Kidney epithelial cell (primary cell): ENCODE measurements at regions not wholly inside any gene's neighbourhood (a gene's known extent, or its start where the extent isn't known, plus 50 kb on each side); places are given as distances from the start of the nearest gene placed in this dataset.

ENCODE experiments used
- DNase-seq: peaks from one replicate; pipeline ENCODE4 v3.0.0-alpha.2; 2010; ENCODE audit warnings: low read depth
- H3K27me3 ChIP-seq: 2 replicates; pipeline ENCODE4 v1.6.0; 2011; ENCODE audit warnings: low read length; ENCODE audit not compliant: control insufficient read depth, insufficient read depth
- H3K36me3 ChIP-seq: 2 replicates; pipeline ENCODE4 v1.5.1; 2011; ENCODE audit warnings: low read length; ENCODE audit not compliant: control insufficient read depth, insufficient read depth
- H3K4me3 ChIP-seq: 2 replicates; pipeline ENCODE4 v1.5.1; 2011; ENCODE audit warnings: low read depth, mild to moderate bottlenecking, control low read depth, low read length
- CTCF ChIP-seq: IDR thresholded peaks from 2 replicates; pipeline ENCODE4 v1.5.1; 2011; ENCODE audit warnings: mild to moderate bottlenecking, moderate library complexity, low read length, control low read depth, inconsistent platforms; ENCODE audit not compliant: insufficient read depth, poor library complexity, severe bottlenecking

DNA sequence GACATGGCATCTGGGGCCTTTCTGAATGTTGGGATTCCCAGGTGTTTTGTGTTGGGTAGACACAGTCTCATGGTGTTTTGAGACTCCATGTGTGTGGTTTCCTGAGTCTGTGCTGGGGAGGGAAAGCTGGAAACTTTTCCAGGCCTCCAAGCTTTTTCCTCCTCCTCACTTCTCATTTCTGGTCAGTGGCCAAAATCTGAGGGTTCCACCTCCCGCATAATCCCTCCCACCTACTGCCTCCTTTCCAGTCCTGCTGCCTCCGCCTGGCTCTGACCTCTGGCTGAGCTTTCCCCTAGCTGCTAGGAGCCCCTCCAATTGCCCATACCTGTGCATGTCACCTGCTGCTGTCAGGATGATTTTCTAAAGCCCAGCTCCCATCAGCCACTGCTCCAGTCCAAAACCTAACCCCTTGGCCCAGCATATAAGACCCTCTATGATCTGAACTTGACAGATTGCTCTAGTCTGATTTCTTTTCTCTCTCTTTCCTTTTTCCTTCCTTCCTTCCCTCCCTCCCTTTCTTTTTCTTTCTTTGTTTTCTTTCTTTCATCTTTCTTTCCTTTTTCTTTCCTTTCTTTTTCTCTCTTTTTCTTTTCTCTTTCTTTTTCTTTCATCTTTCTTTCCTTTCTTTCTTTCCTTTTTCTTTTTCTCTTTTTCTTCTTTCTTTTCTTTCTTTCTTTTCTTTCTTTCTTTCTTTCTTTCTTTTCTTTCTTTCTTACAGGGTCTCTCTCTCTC, 51.4 kb upstream of the NECTIN1 start:
- DNase-seq, result no peak

GRCh38 chr11:119779195-119780071, 50.4 kb upstream of the NECTIN1 start:
- Histone ChIP-seq H3K4me3 (no peak overlapping the region), H3K27me3 (peaks cover 11% of the 10 kb centered on the region), H3K36me3 (no peaks in the 10 kb centered on the region)
- no peak for TF ChIP-seq CTCF
- no peak for DNase-seq

More for the DNA sequence above, 51.4 kb upstream of the NECTIN1 start:
- TF ChIP-seq CTCF, result no peak
- peaks cover 11% of the 10 kb centered on the region for H3K27me3 ChIP-seq
- H3K36me3 ChIP-seq, result no peaks in the 10 kb centered on the region
- H3K4me3 ChIP-seq, result no peak overlapping the region
